ENCODE measurements at regions not wholly inside any gene's neighbourhood (a gene's known extent, or its start where the extent isn't known, plus 50 kb on each side); places are given as distances from the start of the nearest gene placed in this dataset.

- TF ChIP-seq, protein P1, sequence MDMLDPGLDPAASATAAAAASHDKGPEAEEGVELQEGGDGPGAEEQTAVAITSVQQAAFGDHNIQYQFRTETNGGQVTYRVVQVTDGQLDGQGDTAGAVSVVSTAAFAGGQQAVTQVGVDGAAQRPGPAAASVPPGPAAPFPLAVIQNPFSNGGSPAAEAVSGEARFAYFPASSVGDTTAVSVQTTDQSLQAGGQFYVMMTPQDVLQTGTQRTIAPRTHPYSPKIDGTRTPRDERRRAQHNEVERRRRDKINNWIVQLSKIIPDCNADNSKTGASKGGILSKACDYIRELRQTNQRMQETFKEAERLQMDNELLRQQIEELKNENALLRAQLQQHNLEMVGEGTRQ (IDR thresholded peaks at IDR 0.05; ENCODE audit: low read length) = no peak
- TF ChIP-seq RBBP5 (IDR thresholded peaks at IDR 0.05; ENCODE audit: borderline replicate concordance, low read depth, low read length) (no peak), JUND (IDR thresholded peaks at IDR 0.05; ENCODE audit: low read length) (no peak), ZNF274 (IDR thresholded peaks at IDR 0.05; ENCODE audit: borderline replicate concordance, extremely low read depth, low read length) (no peak)
These were observed 244.8 kb downstream of the CSNK1G3 start (continued) for GRCh38 chr5:123756816-123757215.

All from H1 (cell line).